ENCODE measurements at regions not wholly inside any gene's neighbourhood (a gene's known extent, or its start where the extent isn't known, plus 50 kb on each side); places are given as distances from the start of the nearest gene placed in this dataset.

- TF ChIP-seq, protein P1, sequence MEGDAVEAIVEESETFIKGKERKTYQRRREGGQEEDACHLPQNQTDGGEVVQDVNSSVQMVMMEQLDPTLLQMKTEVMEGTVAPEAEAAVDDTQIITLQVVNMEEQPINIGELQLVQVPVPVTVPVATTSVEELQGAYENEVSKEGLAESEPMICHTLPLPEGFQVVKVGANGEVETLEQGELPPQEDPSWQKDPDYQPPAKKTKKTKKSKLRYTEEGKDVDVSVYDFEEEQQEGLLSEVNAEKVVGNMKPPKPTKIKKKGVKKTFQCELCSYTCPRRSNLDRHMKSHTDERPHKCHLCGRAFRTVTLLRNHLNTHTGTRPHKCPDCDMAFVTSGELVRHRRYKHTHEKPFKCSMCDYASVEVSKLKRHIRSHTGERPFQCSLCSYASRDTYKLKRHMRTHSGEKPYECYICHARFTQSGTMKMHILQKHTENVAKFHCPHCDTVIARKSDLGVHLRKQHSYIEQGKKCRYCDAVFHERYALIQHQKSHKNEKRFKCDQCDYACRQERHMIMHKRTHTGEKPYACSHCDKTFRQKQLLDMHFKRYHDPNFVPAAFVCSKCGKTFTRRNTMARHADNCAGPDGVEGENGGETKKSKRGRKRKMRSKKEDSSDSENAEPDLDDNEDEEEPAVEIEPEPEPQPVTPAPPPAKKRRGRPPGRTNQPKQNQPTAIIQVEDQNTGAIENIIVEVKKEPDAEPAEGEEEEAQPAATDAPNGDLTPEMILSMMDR (conservative IDR thresholded peaks at IDR 0.05; ENCODE audit: low read depth, low read length) = no peak
- DNase-seq (ENCODE audit: low read depth) = no peak
- no peak overlapping the region for H3K4me3 ChIP-seq (ENCODE audit: low read length)
These were observed 85.1 kb upstream of the ZPBP start for GRCh38 chr7:50178166-50178565.

DNA sequence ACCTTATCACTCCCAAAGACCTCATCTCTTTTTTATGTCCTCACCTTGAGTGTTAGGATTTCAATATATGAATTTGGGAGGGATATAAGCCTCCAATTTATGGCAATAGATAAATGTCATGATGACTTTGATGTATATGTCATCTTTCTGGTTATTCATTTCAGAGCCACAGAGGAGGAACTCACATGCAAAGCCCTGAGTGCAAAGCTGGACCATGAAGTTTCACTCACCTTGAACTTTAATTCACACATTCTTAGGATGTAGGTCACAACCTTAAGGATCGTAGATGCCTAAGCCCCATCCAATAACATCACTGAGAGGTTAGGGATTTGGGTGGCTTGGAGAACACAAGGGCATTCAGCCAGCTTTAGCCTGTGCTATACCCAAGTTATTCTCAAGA is 81.9 kb upstream of the ZPBP start:
- DNase-seq (ENCODE audit: low read depth) = no peak
- no peak overlapping the region for H3K4me3 ChIP-seq (ENCODE audit: low read length)
- TF ChIP-seq, protein P1 (conservative IDR thresholded peaks at IDR 0.05; ENCODE audit: low read depth, low read length) = no peak

DNA sequence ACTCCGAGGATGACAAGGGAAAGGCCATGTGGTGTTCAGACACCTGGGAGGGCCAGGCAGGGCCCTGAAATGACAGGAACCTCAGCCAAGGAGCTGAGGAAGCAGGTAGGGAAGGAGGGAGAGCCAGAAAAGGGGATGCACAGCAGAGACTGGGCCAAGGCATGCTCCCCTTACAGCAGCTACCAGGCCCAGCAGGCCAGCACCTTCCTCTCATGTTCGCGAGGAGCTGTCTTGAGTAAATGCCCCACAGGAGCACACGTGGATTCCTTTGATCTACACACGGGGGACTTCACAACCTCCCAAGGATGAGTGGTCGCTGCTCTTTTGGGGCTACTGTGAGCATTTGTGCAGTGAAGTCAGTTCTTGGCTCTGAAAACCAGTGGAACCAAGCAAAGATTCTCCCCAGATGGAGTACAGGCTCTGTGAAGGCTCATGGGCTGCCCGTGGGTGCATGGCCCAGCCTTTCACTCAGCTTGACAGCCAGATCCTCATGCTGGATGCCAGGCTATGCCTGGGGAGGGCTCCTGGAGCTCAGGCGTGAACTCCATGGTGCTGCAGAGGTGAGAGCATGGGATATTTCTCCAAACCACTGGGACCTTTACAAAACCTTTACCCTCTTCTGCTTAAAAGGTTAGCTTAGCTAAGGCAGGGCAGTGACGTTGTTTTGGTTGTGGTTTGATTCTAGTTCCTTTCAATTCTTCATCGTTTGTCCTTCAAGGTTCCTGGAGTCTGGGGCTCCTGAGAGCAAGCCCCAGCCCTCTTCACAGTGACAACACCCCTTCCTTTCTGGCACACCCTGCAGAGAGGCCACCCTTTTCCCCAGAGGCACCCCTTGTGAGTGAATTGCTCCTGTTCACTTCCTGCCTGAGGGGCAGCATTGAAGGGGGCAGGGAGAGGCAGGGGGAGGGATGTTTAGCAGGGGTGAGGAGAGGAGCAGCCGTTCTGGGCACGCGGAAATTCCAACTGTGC is 74.2 kb upstream of the ZPBP start:
- TF ChIP-seq, protein P1 (conservative IDR thresholded peaks at IDR 0.05; ENCODE audit: low read depth, low read length) = no peak

GRCh38 chr7:50164559-50165170 is 71.6 kb upstream of the ZPBP start:
- no peak for DNase-seq (ENCODE audit: low read depth)
- no peak overlapping the region for H3K4me3 ChIP-seq (ENCODE audit: low read length)
- TF ChIP-seq, protein P1 (conservative IDR thresholded peaks at IDR 0.05; ENCODE audit: low read depth, low read length) = no peak

More for the DNA sequence above, 74.2 kb upstream of the ZPBP start:
- DNase-seq (ENCODE audit: low read depth) = no peak
- no peak overlapping the region for H3K4me3 ChIP-seq (ENCODE audit: low read length)

DNA sequence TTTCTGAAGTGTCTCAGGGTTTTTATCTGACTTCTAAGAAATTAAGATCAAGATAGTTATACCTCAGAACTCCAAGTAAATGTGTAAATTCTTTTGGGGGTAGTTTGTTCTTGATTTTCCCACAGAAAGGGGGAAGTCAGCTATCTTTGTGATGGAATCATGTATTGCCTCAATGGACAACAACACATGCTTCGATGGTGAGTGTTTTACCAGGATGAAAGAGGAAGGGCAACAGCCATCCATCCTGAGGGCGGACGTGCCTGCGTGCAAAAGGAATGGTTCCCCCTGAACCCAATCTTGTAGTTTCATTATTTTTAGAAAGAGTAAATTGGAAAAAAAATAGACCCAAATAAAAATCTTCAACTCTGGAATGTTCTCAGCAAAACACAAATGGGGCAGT is 67.2 kb upstream of the ZPBP start:
- TF ChIP-seq, protein P1 (conservative IDR thresholded peaks at IDR 0.05; ENCODE audit: low read depth, low read length) = no peak
- no peak overlapping the region for H3K4me3 ChIP-seq (ENCODE audit: low read length)
- DNase-seq (ENCODE audit: low read depth) = no peak

DNA sequence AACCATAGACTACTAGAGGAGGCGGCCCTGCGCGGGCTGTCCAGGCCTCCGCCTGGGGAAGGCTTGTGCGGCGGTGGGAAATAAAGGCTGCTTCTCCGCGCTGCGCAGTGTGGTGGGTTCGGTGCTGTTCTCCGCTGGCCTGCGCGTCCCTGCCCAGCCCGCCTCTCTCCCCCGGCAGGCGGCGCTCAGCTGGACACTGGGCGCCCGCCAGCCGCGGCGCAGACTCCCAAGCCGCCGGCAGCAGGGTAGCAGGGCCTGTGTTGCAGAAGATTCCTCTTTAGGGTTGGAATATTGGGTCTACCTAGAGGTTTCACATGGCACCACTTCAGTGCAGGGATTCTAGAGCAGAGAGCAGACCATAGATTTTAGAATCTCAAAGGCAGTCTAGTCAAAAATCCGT is 66.1 kb upstream of the ZPBP start:
- no peak overlapping the region for H3K4me3 ChIP-seq (ENCODE audit: low read length)
- DNase-seq (ENCODE audit: low read depth) = no peak
- TF ChIP-seq, protein P1 (conservative IDR thresholded peaks at IDR 0.05; ENCODE audit: low read depth, low read length) = no peak
